Right atrium auricular region (tissue), 2 donors: ENCODE measurements at regions not wholly inside any gene's neighbourhood (a gene's known extent, or its start where the extent isn't known, plus 50 kb on each side); places are given as distances from the start of the nearest gene placed in this dataset.
A peak's percentile ranks its signal among the peaks of the same experiment; 100 is the strongest.

Source experiments
- DNase-seq: peaks from one replicate; pipeline ENCODE4 v3.0.0-alpha.2; 2019; ENCODE audit warnings: low spot score
- H3K27ac ChIP-seq, 2 donors: fragments of 200-600 bp; sonication (generic); 1 replicate in 1 of 2; 2 replicates in 1 of 2; pipeline ENCODE4 v1.5.1; 2016 to 2019
- H3K27me3 ChIP-seq, 2 donors: fragments of 200-600 bp; sonication (generic); one replicate each; pipeline versions ENCODE4 v1.5.1 to v1.6.0; 2017 to 2019
- H3K36me3 ChIP-seq: fragments of 200-600 bp; sonication (generic); one replicate; pipeline ENCODE4 v1.5.1; 2016
- H3K4me1 ChIP-seq, 2 donors: fragments of 200-600 bp; sonication (generic); one replicate each; pipeline versions ENCODE4 v1.5.1 to v1.6.0; 2017 to 2019
- H3K4me3 ChIP-seq, 2 donors: fragments of 200-600 bp; sonication (generic); 1 replicate in 1 of 2; 2 replicates in 1 of 2; pipeline ENCODE4 v1.5.1; 2017 to 2019; ENCODE audit warnings: mild to moderate bottlenecking in 1 of 2, moderate library complexity in 1 of 2
- H3K9me3 ChIP-seq, 2 donors: fragments of 200-600 bp; sonication (generic); one replicate each; pipeline ENCODE4 v1.5.1; 2019
- TF ChIP-seq, protein P1 (sequence below), 2 donors: fragments of 200-600 bp; sonication (generic); IDR thresholded peaks; one replicate each; pipeline ENCODE4 v1.5.1; 2019; ENCODE audit warnings: antibody characterized with exemption in 2 of 2

DNA sequence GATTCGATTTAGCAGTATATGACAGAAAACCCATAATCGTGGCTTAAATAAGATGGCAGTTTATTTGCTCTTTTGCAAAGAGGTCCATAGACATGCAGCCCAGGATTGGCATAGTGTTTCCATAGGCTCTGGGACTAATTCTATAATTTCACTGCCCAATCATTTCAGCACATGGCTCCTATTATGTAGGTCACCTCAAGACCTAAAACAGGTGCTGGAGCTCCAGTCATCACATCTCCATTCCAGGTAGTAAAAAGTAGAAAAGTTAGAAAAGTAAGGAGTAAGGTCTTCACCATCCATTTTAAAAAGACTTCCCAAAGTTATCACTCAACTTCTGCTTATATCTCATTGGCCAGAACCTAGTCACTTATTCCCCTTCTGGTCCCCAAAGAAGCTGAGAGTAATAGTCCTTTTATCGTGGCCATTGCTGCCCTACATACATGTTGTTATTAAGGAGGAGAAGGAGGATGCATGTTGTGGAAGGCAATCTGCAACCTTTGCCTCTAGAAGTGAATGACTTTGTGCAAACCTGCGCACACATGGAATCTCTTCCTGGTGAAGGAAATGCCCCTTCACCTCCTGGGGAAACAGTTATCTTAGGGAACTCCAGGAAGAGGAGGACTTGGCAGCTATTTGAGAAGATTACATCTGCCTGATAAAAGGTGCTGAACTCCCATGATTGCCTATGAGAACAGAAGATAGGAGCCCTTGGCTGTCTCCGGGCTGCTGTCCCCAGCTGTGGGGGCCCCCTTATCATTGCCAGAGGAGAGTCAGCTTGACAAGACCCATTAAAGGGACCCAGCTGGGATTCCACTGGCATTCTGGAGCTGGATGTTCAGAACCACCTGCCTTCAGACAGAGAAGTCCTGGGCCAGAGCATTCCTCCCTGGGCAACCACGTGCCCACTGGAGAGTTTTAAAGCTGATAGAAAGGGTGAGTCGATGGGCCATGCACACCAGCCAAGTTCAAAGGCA is 330.6 kb upstream of the ZMIZ1 start:
- Histone ChIP-seq H3K27me3 (no peaks in the 10 kb centered on the region), H3K4me3 (no peak overlapping the region), H3K27ac (no peak overlapping the region), H3K9me3 (no peaks in the 10 kb centered on the region), H3K4me1 (peaks cover 0 to 23% of the 10 kb centered on the region in 2 donors), H3K36me3 (no peaks in the 10 kb centered on the region)
- no peak for DNase-seq
- TF ChIP-seq, protein P1, sequence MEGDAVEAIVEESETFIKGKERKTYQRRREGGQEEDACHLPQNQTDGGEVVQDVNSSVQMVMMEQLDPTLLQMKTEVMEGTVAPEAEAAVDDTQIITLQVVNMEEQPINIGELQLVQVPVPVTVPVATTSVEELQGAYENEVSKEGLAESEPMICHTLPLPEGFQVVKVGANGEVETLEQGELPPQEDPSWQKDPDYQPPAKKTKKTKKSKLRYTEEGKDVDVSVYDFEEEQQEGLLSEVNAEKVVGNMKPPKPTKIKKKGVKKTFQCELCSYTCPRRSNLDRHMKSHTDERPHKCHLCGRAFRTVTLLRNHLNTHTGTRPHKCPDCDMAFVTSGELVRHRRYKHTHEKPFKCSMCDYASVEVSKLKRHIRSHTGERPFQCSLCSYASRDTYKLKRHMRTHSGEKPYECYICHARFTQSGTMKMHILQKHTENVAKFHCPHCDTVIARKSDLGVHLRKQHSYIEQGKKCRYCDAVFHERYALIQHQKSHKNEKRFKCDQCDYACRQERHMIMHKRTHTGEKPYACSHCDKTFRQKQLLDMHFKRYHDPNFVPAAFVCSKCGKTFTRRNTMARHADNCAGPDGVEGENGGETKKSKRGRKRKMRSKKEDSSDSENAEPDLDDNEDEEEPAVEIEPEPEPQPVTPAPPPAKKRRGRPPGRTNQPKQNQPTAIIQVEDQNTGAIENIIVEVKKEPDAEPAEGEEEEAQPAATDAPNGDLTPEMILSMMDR (IDR thresholded peaks at IDR 0.05), result no peak

- TF ChIP-seq, protein P1 (IDR thresholded peaks at IDR 0.05), result no peak
- Histone ChIP-seq H3K9me3 (no peaks in the 10 kb centered on the region), H3K27ac (no peak overlapping the region), H3K27me3 (no peaks in the 10 kb centered on the region), H3K4me1 (peaks cover 0 to 28% of the 10 kb centered on the region in 2 donors), H3K4me3 (no peak overlapping the region), H3K36me3 (no peaks in the 10 kb centered on the region)
- DNase-seq, result no peak
Measured at GRCh38 chr10:78738861-78739260, 329.9 kb upstream of the ZMIZ1 start.

GRCh38 chr10:78739444-78740053 is 329.2 kb upstream of the ZMIZ1 start:
- H3K4me1 ChIP-seq, result peaks cover 0 to 35% of the 10 kb centered on the region in 2 donors
- H3K9me3 ChIP-seq, result no peaks in the 10 kb centered on the region
- no peaks in the 10 kb centered on the region for H3K27me3 ChIP-seq
- H3K4me3 ChIP-seq, result no peak overlapping the region
- TF ChIP-seq, protein P1 (IDR thresholded peaks at IDR 0.05), result no peak
- no peak for DNase-seq
- no peak overlapping the region for H3K27ac ChIP-seq
- no peaks in the 10 kb centered on the region for H3K36me3 ChIP-seq

DNA sequence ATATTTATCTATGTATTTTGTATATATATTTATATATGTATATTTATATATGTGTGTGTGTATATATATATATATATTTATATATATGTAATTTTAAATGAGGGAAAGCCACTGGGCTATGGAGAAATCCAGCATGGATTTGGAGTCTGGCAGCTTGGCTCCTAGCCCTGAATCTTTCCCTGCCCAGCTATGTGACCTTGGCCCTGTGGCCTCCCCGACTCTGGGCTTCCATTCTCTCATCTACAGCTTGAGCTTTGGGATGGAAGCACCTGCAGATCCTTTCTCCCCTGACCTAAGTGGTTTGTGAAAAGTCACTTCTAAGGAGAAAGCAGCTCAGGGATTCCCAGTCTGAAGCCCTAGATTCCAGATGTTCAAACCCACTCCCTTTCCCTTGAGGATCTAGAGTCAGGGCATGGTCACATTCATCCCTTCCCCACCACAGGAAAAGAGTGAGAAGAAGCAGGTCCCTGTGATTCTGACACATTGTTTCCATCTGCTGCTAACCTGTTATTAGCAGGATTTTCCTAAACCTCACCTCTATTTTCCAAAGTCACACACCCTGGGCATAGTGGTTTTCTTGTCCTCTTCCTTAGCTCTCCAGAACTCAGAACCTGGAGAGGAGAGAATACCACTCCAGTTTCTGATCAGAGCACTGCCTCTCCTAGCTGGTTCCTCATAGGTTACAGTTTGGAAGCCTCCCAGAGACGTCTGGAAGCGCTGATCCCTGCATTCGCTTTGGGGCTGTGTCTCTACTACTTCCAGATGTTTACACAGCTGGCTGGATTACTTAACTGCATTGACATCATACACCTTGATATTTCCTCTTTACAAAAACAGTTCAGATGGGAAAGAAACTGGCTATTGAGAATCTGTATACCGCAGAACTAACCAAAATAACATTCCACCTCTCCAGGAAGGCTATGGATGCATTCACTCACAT is 327.5 kb upstream of the ZMIZ1 start:
- Histone ChIP-seq H3K4me1 (peaks cover 0 to 52% of the 10 kb centered on the region in 2 donors), H3K4me3 (no peak overlapping the region), H3K36me3 (no peaks in the 10 kb centered on the region), H3K27me3 (no peaks in the 10 kb centered on the region), H3K27ac (no peak overlapping the region), H3K9me3 (no peaks in the 10 kb centered on the region)
- TF ChIP-seq, protein P1 (IDR thresholded peaks at IDR 0.05), result no peak
- no peak for DNase-seq

GRCh38 chr10:78742406-78742729 is 326.4 kb upstream of the ZMIZ1 start:
- Histone ChIP-seq H3K27ac (peak overlapping the region; percentile 25 to 51), H3K4me1 (peaks cover 0 to 57% of the 10 kb centered on the region in 2 donors)

More at GRCh38 chr10:78742406-78742729, 326.4 kb upstream of the ZMIZ1 start:
- no peak overlapping the region for H3K4me3 ChIP-seq
- DNase-seq, result no peak
- TF ChIP-seq, protein P1 (IDR thresholded peaks at IDR 0.05), result no peak
- no peaks in the 10 kb centered on the region for H3K27me3 ChIP-seq
- H3K9me3 ChIP-seq, result no peaks in the 10 kb centered on the region
- H3K36me3 ChIP-seq, result no peaks in the 10 kb centered on the region
